Upper lobe of right lung (tissue), 1 donor: ENCODE measurements at regions not wholly inside any gene's neighbourhood (a gene's known extent, or its start where the extent isn't known, plus 50 kb on each side); places are given as distances from the start of the nearest gene placed in this dataset.
A peak's percentile ranks its signal among the peaks of the same experiment; 100 is the strongest.

Experiments
- ATAC-seq: fragments of 200-7000 bp; cut with Tn5 transposase; one replicate; pipeline ENCODE4 v1.9.1; 2020; ENCODE audit warnings: mild to moderate bottlenecking, moderate library complexity
- DNase-seq: peaks from one replicate; pipeline ENCODE4 v3.0.0-alpha.2; 2020
- H3K27ac ChIP-seq: fragments of 200-600 bp; one replicate; pipeline ENCODE4 v1.8.0; 2022
- H3K27me3 ChIP-seq: fragments of 200-600 bp; one replicate; pipeline ENCODE4 v1.8.0; 2022; ENCODE audit warnings: mild to moderate bottlenecking
- H3K36me3 ChIP-seq: fragments of 200-600 bp; one replicate; pipeline ENCODE4 v1.8.0; 2022
- H3K4me1 ChIP-seq: fragments of 200-600 bp; one replicate; pipeline ENCODE4 v1.8.0; 2022
- H3K4me3 ChIP-seq: fragments of 200-600 bp; one replicate; pipeline ENCODE4 v1.8.0; 2022; ENCODE audit warnings: mild to moderate bottlenecking
- H3K9me3 ChIP-seq: fragments of 200-600 bp; one replicate; pipeline ENCODE4 v1.8.0; 2022
- intact Hi-C: fragments of 100-400 bp; cut with DNase I; formaldehyde crosslinking; loops from one replicate; pipeline ENCODE4 v1.11.0; 2022
- TF ChIP-seq, protein P1 (sequence below): fragments of 200-600 bp; IDR thresholded peaks from one replicate; pipeline ENCODE4 v1.8.0; 2022; ENCODE audit warnings: antibody characterized with exemption
- donor health status: DM: no; HTN: yes; CAD: no; lungs with severe emphysema.

DNA sequence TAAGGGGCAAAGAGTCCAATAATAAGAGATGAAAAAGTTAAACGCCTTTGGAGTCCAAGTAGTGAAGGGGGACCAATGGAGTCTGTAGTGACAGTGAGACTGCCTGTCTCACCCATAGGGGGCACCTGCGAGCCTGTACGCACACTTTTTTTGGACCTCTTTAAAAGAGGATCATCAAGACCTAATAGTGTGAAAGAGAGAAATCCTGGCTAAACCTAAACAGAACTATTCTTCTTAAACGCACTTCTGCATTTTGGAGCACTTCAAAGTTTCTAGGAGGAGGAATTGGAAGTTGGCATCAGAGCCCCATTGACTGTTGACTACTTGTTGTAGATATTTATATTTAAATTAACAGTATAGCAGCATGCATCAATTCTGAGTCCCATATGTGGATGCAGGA is 636.1 kb upstream of the KLF4 start:
- intact Hi-C loops, result no loop called here

DNA sequence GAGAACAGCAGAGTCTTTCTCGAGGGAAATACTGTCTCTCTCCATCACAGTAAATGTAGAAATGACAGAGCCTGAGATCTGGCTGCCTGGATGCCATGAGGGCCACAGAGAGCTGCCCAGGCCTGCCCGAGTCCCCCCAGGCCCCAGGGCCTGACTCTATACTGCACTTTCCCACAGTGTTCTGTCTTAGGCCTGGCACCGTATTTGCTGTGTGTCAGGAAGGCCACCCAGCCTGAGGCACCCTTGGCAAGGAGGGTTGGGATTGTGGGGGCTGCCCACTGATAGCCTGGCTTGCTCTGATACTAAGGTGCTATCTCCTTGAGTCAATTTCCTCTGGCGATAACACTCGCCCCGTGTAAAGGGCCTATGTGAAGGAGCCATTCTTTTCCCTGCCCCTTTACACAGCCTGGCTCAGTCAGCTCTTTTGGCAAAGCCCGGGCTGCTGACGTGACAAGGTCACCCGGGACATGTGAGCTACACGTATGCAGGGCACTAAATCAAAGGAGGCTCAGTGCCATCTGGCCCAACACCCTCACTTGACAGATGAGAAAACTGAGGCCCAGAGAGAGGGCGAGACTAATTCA is 630.1 kb upstream of the KLF4 start:
- ATAC-seq (no peak), DNase-seq (no peak)
- Histone ChIP-seq H3K36me3 (no peaks in the 10 kb centered on the region), H3K9me3 (no peaks in the 10 kb centered on the region), H3K27ac (no peak overlapping the region), H3K27me3 (no peaks in the 10 kb centered on the region), H3K4me1 (no peaks in the 10 kb centered on the region), H3K4me3 (no peak overlapping the region)
- TF ChIP-seq, protein P1, sequence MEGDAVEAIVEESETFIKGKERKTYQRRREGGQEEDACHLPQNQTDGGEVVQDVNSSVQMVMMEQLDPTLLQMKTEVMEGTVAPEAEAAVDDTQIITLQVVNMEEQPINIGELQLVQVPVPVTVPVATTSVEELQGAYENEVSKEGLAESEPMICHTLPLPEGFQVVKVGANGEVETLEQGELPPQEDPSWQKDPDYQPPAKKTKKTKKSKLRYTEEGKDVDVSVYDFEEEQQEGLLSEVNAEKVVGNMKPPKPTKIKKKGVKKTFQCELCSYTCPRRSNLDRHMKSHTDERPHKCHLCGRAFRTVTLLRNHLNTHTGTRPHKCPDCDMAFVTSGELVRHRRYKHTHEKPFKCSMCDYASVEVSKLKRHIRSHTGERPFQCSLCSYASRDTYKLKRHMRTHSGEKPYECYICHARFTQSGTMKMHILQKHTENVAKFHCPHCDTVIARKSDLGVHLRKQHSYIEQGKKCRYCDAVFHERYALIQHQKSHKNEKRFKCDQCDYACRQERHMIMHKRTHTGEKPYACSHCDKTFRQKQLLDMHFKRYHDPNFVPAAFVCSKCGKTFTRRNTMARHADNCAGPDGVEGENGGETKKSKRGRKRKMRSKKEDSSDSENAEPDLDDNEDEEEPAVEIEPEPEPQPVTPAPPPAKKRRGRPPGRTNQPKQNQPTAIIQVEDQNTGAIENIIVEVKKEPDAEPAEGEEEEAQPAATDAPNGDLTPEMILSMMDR, result no peak
- intact Hi-C loops, result no loop called here

More for the DNA sequence above, 636.1 kb upstream of the KLF4 start:
- ATAC-seq (peak; percentile 44), DNase-seq (no peak)
- Histone ChIP-seq H3K4me3 (no peak overlapping the region), H3K9me3 (no peaks in the 10 kb centered on the region), H3K4me1 (no peaks in the 10 kb centered on the region), H3K27me3 (no peaks in the 10 kb centered on the region), H3K36me3 (no peaks in the 10 kb centered on the region), H3K27ac (no peak overlapping the region)
- TF ChIP-seq, protein P1, result peak; percentile 31

DNA sequence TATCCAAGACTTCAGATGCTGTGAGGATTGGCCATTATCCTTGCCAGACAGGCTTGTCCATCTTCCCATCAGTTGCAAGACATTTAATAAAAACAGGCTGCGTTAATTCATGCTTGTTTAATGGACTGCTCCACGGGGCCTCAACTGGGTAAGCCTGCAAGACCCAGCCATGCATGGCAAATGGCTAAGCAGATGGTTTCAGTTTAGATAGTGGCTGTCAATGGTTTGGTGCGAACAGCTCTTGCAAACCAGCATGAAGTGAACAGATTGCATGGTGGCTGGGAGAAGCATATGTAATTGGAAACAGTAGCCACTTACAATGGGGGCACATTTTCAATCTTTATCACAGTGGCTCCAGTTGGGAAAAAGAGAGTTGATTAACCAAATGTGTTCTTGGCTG is 628.2 kb upstream of the KLF4 start:
- H3K4me1 ChIP-seq, result no peaks in the 10 kb centered on the region
- ATAC-seq (no peak), DNase-seq (no peak)
- H3K27me3 ChIP-seq, result no peaks in the 10 kb centered on the region
- no peak overlapping the region for H3K27ac ChIP-seq
- TF ChIP-seq, protein P1, result no peak
- no peak overlapping the region for H3K4me3 ChIP-seq
- intact Hi-C loops, result no loop called here
- H3K9me3 ChIP-seq, result no peaks in the 10 kb centered on the region
- H3K36me3 ChIP-seq, result no peaks in the 10 kb centered on the region

- no peak for ATAC-seq
- no peaks in the 10 kb centered on the region for H3K4me1 ChIP-seq
- DNase-seq, result no peak
- H3K4me3 ChIP-seq, result no peak overlapping the region
- TF ChIP-seq, protein P1, result no peak
- H3K9me3 ChIP-seq, result no peaks in the 10 kb centered on the region
- intact Hi-C loops, result no loop called here
- H3K27ac ChIP-seq, result no peak overlapping the region
- H3K27me3 ChIP-seq, result no peaks in the 10 kb centered on the region
- no peaks in the 10 kb centered on the region for H3K36me3 ChIP-seq
These were observed 627.7 kb upstream of the KLF4 start for GRCh38 chr9:108117306-108117705.

DNA sequence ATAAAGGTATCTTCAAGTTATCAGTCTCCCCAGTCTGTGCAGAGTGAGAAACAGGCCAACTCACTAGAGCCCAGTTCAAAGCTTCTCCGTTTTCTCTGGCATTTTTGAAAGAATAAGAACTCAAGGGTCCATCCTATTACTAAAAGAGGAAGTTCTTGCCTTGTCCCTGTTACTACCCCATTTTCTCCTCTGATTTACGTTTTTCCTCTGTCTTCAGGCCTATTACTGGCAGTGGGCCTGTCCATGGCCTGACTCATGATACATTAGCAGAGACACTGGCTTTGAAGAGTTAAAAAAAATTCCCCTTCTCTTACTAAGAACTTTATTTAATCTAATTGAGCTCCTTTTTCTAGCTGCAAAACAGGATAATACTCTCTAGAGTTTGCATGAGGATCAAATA is 624.0 kb upstream of the KLF4 start:
- Histone ChIP-seq H3K4me1 (no peaks in the 10 kb centered on the region), H3K4me3 (no peak overlapping the region), H3K36me3 (no peaks in the 10 kb centered on the region), H3K27ac (no peak overlapping the region), H3K9me3 (no peaks in the 10 kb centered on the region), H3K27me3 (no peaks in the 10 kb centered on the region)
- intact Hi-C loops, result no loop called here
- ATAC-seq (no peak), DNase-seq (no peak)
- TF ChIP-seq, protein P1, result no peak
